Natural killer cell treated with Interleukin-12 subunit alpha and Interleukin-12 subunit beta and Interleukin-15 and Interleukin-18, amount 100 ng/mL, for 72 hours (primary cell): ENCODE measurements at regions not wholly inside any gene's neighbourhood (a gene's known extent, or its start where the extent isn't known, plus 50 kb on each side); places are given as distances from the start of the nearest gene placed in this dataset.

Experiments used
- ATAC-seq, 2 donors: fragments of 150-1000 bp; cut with Tn5 transposase in 1 of 2; sonication (Bioruptor Pico), chemical (Tn5 transposase) in 1 of 2; 2 replicates each; pipeline ENCODE4 v1.10.0; 2021
- DNase-seq: peaks from one replicate; pipeline ENCODE4 v3.0.0; 2022; ENCODE audit warnings: low spot score
- H3K27ac Mint-ChIP-seq, 2 donors: 1 replicate in 1 of 2; 2 replicates in 1 of 2; pipeline ENCODE4 v1.8.0; 2022; ENCODE audit warnings: mixed read lengths in 2 of 2, mild to moderate bottlenecking in 1 of 2, moderate library complexity in 1 of 2
- H3K27me3 Mint-ChIP-seq, 2 donors: 1 replicate in 1 of 2; 2 replicates in 1 of 2; pipeline ENCODE4 v1.8.0; 2022; ENCODE audit warnings: mixed read lengths in 2 of 2
- H3K36me3 Mint-ChIP-seq: one replicate; pipeline ENCODE4 v1.8.0; 2022; ENCODE audit warnings: mixed read lengths
- H3K4me1 Mint-ChIP-seq, 2 donors: 1 replicate in 1 of 2; 2 replicates in 1 of 2; pipeline ENCODE4 v1.8.0; 2022; ENCODE audit warnings: low read depth in 2 of 2, mixed read lengths in 2 of 2, mild to moderate bottlenecking in 1 of 2
- H3K4me3 Mint-ChIP-seq: one replicate; pipeline ENCODE4 v1.8.0; 2022; ENCODE audit warnings: mixed read lengths
- H3K9me3 Mint-ChIP-seq: 2 replicates; pipeline ENCODE4 v1.8.0; 2022; ENCODE audit warnings: mixed read lengths

GRCh38 chr9:88051138-88051537, 76.8 kb upstream of the CDK20 start:
- peaks cover 0 to 1% of the 10 kb centered on the region in 2 donors for H3K27me3 Mint-ChIP-seq
- no peak overlapping the region for H3K4me3 Mint-ChIP-seq

GRCh38 chr9:88049677-88050307, 75.5 kb upstream of the CDK20 start:
- Mint-ChIP-seq H3K36me3 (peaks cover 3% of the 10 kb centered on the region), H3K4me3 (no peak overlapping the region), H3K27me3 (peaks cover 0 to 5% of the 10 kb centered on the region in 2 donors), H3K4me1 (peaks cover 0 to 3% of the 10 kb centered on the region in 2 donors), H3K27ac (peak overlapping the region in 1 of 2 donors; percentile 75), H3K9me3 (no peaks in the 10 kb centered on the region)
- DNase-seq = no peak
- ATAC-seq = no peak

More at GRCh38 chr9:88051138-88051537, 76.8 kb upstream of the CDK20 start:
- ATAC-seq (no peak), DNase-seq (no peak)
- H3K27ac Mint-ChIP-seq = no peak overlapping the region
- H3K4me1 Mint-ChIP-seq = peaks cover 0 to 3% of the 10 kb centered on the region in 2 donors
- H3K36me3 Mint-ChIP-seq = no peaks in the 10 kb centered on the region
- no peaks in the 10 kb centered on the region for H3K9me3 Mint-ChIP-seq

GRCh38 chr9:88046542-88046941, 72.2 kb upstream of the CDK20 start:
- H3K4me3 Mint-ChIP-seq = no peak overlapping the region

GRCh38 chr9:88045686-88046085, 71.4 kb upstream of the CDK20 start:
- ATAC-seq = no peak
- Mint-ChIP-seq H3K36me3 (peaks cover 17% of the 10 kb centered on the region), H3K4me3 (no peak overlapping the region), H3K9me3 (peaks cover 8% of the 10 kb centered on the region), H3K27me3 (peaks cover 6 to 10% of the 10 kb centered on the region in 2 donors), H3K27ac (no peak overlapping the region), H3K4me1 (no peaks in the 10 kb centered on the region)
- DNase-seq = no peak

More at GRCh38 chr9:88046542-88046941, 72.2 kb upstream of the CDK20 start:
- DNase-seq = no peak
- Mint-ChIP-seq H3K9me3 (peaks cover 8% of the 10 kb centered on the region), H3K27ac (no peak overlapping the region), H3K27me3 (peaks cover 6 to 10% of the 10 kb centered on the region in 2 donors), H3K4me1 (no peaks in the 10 kb centered on the region), H3K36me3 (peaks cover 17% of the 10 kb centered on the region)
- ATAC-seq = no peak

GRCh38 chr9:88044200-88044599, 69.9 kb upstream of the CDK20 start:
- Mint-ChIP-seq H3K9me3 (peaks cover 12% of the 10 kb centered on the region), H3K27ac (no peak overlapping the region), H3K36me3 (peaks cover 21% of the 10 kb centered on the region), H3K4me1 (no peaks in the 10 kb centered on the region), H3K4me3 (no peak overlapping the region), H3K27me3 (peaks cover 12 to 13% of the 10 kb centered on the region in 2 donors)
- ATAC-seq = no peak
- DNase-seq = no peak

- Mint-ChIP-seq H3K9me3 (peaks cover 17% of the 10 kb centered on the region), H3K4me1 (no peaks in the 10 kb centered on the region), H3K36me3 (peaks cover 21% of the 10 kb centered on the region), H3K27me3 (peaks cover 13 to 15% of the 10 kb centered on the region in 2 donors), H3K27ac (no peak overlapping the region), H3K4me3 (no peak overlapping the region)
- ATAC-seq (no peak), DNase-seq (no peak)
Measured at GRCh38 chr9:88043647-88044046, 69.3 kb upstream of the CDK20 start.

- Mint-ChIP-seq H3K27me3 (peaks cover 13 to 15% of the 10 kb centered on the region in 2 donors), H3K9me3 (peaks cover 23% of the 10 kb centered on the region), H3K4me3 (no peak overlapping the region), H3K27ac (no peak overlapping the region), H3K36me3 (peaks cover 28% of the 10 kb centered on the region), H3K4me1 (no peaks in the 10 kb centered on the region)
- ATAC-seq = no peak
- DNase-seq = no peak
Measured at GRCh38 chr9:88041447-88041846, 67.1 kb upstream of the CDK20 start.

GRCh38 chr9:88037285-88037845, 63.0 kb upstream of the CDK20 start:
- Mint-ChIP-seq H3K4me1 (no peaks in the 10 kb centered on the region), H3K27ac (no peak overlapping the region), H3K9me3 (peaks cover 15% of the 10 kb centered on the region), H3K4me3 (no peak overlapping the region), H3K36me3 (peaks cover 15% of the 10 kb centered on the region), H3K27me3 (peaks cover 11 to 19% of the 10 kb centered on the region in 2 donors)
- DNase-seq (no peak), ATAC-seq (no peak)

GRCh38 chr9:88034964-88035363, 60.6 kb upstream of the CDK20 start:
- Mint-ChIP-seq H3K27ac (no peak overlapping the region), H3K27me3 (peaks cover 9 to 15% of the 10 kb centered on the region in 2 donors), H3K9me3 (peaks cover 15% of the 10 kb centered on the region), H3K4me3 (no peak overlapping the region), H3K4me1 (no peaks in the 10 kb centered on the region), H3K36me3 (peaks cover 15% of the 10 kb centered on the region)
- ATAC-seq (no peak), DNase-seq (no peak)

GRCh38 chr9:88033359-88033702, 59.0 kb upstream of the CDK20 start:
- Mint-ChIP-seq H3K4me1 (no peaks in the 10 kb centered on the region), H3K4me3 (no peak overlapping the region), H3K36me3 (peaks cover 11% of the 10 kb centered on the region), H3K27ac (no peak overlapping the region), H3K27me3 (peaks cover 6% of the 10 kb centered on the region in 2 donors), H3K9me3 (peaks cover 4% of the 10 kb centered on the region)
- ATAC-seq = no peak
- no peak for DNase-seq

GRCh38 chr9:88028338-88028737, 54.0 kb upstream of the CDK20 start:
- ATAC-seq = no peak
- Mint-ChIP-seq H3K27ac (no peak overlapping the region), H3K4me3 (no peak overlapping the region), H3K9me3 (no peaks in the 10 kb centered on the region), H3K4me1 (no peaks in the 10 kb centered on the region), H3K36me3 (no peaks in the 10 kb centered on the region), H3K27me3 (peaks cover 6% of the 10 kb centered on the region in 2 donors)
- DNase-seq = no peak

- DNase-seq = no peak
- no peak overlapping the region for H3K27ac Mint-ChIP-seq
- no peaks in the 10 kb centered on the region for H3K4me1 Mint-ChIP-seq
- ATAC-seq = no peak
- H3K4me3 Mint-ChIP-seq = no peak overlapping the region
- H3K27me3 Mint-ChIP-seq = peaks cover 5 to 6% of the 10 kb centered on the region in 2 donors
- no peaks in the 10 kb centered on the region for H3K9me3 Mint-ChIP-seq
- no peaks in the 10 kb centered on the region for H3K36me3 Mint-ChIP-seq
Measured at GRCh38 chr9:88026118-88026479, 51.8 kb upstream of the CDK20 start.

- no peaks in the 10 kb centered on the region for H3K4me1 Mint-ChIP-seq
- ATAC-seq (no peak), DNase-seq (no peak)
- H3K4me3 Mint-ChIP-seq = no peak overlapping the region
- peaks cover 5 to 6% of the 10 kb centered on the region in 2 donors for H3K27me3 Mint-ChIP-seq
- no peak overlapping the region for H3K27ac Mint-ChIP-seq
- no peaks in the 10 kb centered on the region for H3K9me3 Mint-ChIP-seq
- no peaks in the 10 kb centered on the region for H3K36me3 Mint-ChIP-seq
Measured at GRCh38 chr9:88025411-88026117, 51.2 kb upstream of the CDK20 start.

GRCh38 chr9:88024896-88025295, 50.6 kb upstream of the CDK20 start:
- Mint-ChIP-seq H3K9me3 (no peaks in the 10 kb centered on the region), H3K4me3 (no peak overlapping the region), H3K4me1 (no peaks in the 10 kb centered on the region), H3K36me3 (no peaks in the 10 kb centered on the region), H3K27me3 (peaks cover 5 to 6% of the 10 kb centered on the region in 2 donors), H3K27ac (no peak overlapping the region)
- no peak for DNase-seq
- ATAC-seq = no peak
